ENCODE measurements at regions not wholly inside any gene's neighbourhood (a gene's known extent, or its start where the extent isn't known, plus 50 kb on each side); places are given as distances from the start of the nearest gene placed in this dataset.
A peak's percentile ranks its signal among the peaks of the same experiment; 100 is the strongest.
"Not testable (repeated sequence)": the region's sequence is repeated elsewhere in the genome, so short reads cannot be mapped to it uniquely, and the experiment has no call there.

- in situ Hi-C loops (cut with HindIII; ENCODE audit: low pct_unique_long_range_greater_than_20kb, low sequenced_read_pairs): no loop called here
- DNase-seq (ENCODE audit: low read depth, low spot score): no peak
These were observed 347.7 kb downstream of the OTUD1 start for GRCh38 chr10:23786594-23786993.

GRCh38 chr10:23793577-23793976, 354.7 kb downstream of the OTUD1 start:
- in situ Hi-C loops (cut with HindIII; ENCODE audit: low pct_unique_long_range_greater_than_20kb, low sequenced_read_pairs): no loop called here
- no peak for DNase-seq (ENCODE audit: low read depth, low spot score)

- in situ Hi-C loops (cut with HindIII; ENCODE audit: low pct_unique_long_range_greater_than_20kb, low sequenced_read_pairs); DNase-seq (ENCODE audit: low read depth, low spot score): not testable (repeated sequence)
These were observed 358.6 kb downstream of the OTUD1 start for GRCh38 chr10:23797452-23797851.

- DNase-seq (ENCODE audit: low read depth, low spot score): no peak
- in situ Hi-C loops (cut with HindIII; ENCODE audit: low pct_unique_long_range_greater_than_20kb, low sequenced_read_pairs): no loop called here
These were observed 365.2 kb downstream of the OTUD1 start for GRCh38 chr10:23804125-23804524.

GRCh38 chr10:23813687-23814086, 374.8 kb downstream of the OTUD1 start:
- in situ Hi-C loops (cut with HindIII; ENCODE audit: low pct_unique_long_range_greater_than_20kb, low sequenced_read_pairs): no loop called here
- no peak for DNase-seq (ENCODE audit: low read depth, low spot score)

- no peak for DNase-seq (ENCODE audit: low read depth, low spot score)
- in situ Hi-C loops (cut with HindIII; ENCODE audit: low pct_unique_long_range_greater_than_20kb, low sequenced_read_pairs): no loop called here
These were observed 379.6 kb downstream of the OTUD1 start for GRCh38 chr10:23818484-23818883.

GRCh38 chr10:23820792-23821191, 381.9 kb downstream of the OTUD1 start:
- DNase-seq (ENCODE audit: low read depth, low spot score): no peak
- in situ Hi-C loops (cut with HindIII; ENCODE audit: low pct_unique_long_range_greater_than_20kb, low sequenced_read_pairs): no loop called here

- in situ Hi-C loops (cut with HindIII; ENCODE audit: low pct_unique_long_range_greater_than_20kb, low sequenced_read_pairs): no loop called here
- no peak for DNase-seq (ENCODE audit: low read depth, low spot score)
These were observed 384.1 kb upstream of the KIAA1217 start for GRCh38 chr10:23824822-23825221.

GRCh38 chr10:23826421-23826820, 382.5 kb upstream of the KIAA1217 start:
- peak; percentile 20 for DNase-seq (ENCODE audit: low read depth, low spot score)
- in situ Hi-C loops (cut with HindIII; ENCODE audit: low pct_unique_long_range_greater_than_20kb, low sequenced_read_pairs): no loop called here

- no peak for DNase-seq (ENCODE audit: low read depth, low spot score)
- in situ Hi-C loops (cut with HindIII; ENCODE audit: low pct_unique_long_range_greater_than_20kb, low sequenced_read_pairs): no loop called here
These were observed 379.4 kb upstream of the KIAA1217 start for GRCh38 chr10:23829556-23829955.

GRCh38 chr10:23834091-23834490, 374.8 kb upstream of the KIAA1217 start:
- in situ Hi-C loops (cut with HindIII; ENCODE audit: low pct_unique_long_range_greater_than_20kb, low sequenced_read_pairs): no loop called here
- DNase-seq (ENCODE audit: low read depth, low spot score): no peak

- no peak for DNase-seq (ENCODE audit: low read depth, low spot score)
- in situ Hi-C loops (cut with HindIII; ENCODE audit: low pct_unique_long_range_greater_than_20kb, low sequenced_read_pairs): no loop called here
These were observed 358.3 kb upstream of the KIAA1217 start for GRCh38 chr10:23850631-23851030.

- no peak for DNase-seq (ENCODE audit: low read depth, low spot score)
- in situ Hi-C loops (cut with HindIII; ENCODE audit: low pct_unique_long_range_greater_than_20kb, low sequenced_read_pairs): no loop called here
These were observed 349.3 kb upstream of the KIAA1217 start for GRCh38 chr10:23859598-23859997.

- DNase-seq (ENCODE audit: low read depth, low spot score): peak; percentile 4
- in situ Hi-C loops (cut with HindIII; ENCODE audit: low pct_unique_long_range_greater_than_20kb, low sequenced_read_pairs): no loop called here
These were observed 344.2 kb upstream of the KIAA1217 start for GRCh38 chr10:23864631-23865147.

- in situ Hi-C loops (cut with HindIII; ENCODE audit: low pct_unique_long_range_greater_than_20kb, low sequenced_read_pairs); DNase-seq (ENCODE audit: low read depth, low spot score): not testable (repeated sequence)
These were observed 342.0 kb upstream of the KIAA1217 start for GRCh38 chr10:23866985-23867384.

- DNase-seq (ENCODE audit: low read depth, low spot score): no peak
- in situ Hi-C loops (cut with HindIII; ENCODE audit: low pct_unique_long_range_greater_than_20kb, low sequenced_read_pairs): no loop called here
These were observed 340.8 kb upstream of the KIAA1217 start for GRCh38 chr10:23868121-23868520.

- no peak for DNase-seq (ENCODE audit: low read depth, low spot score)
- in situ Hi-C loops (cut with HindIII; ENCODE audit: low pct_unique_long_range_greater_than_20kb, low sequenced_read_pairs): no loop called here
These were observed 339.4 kb upstream of the KIAA1217 start for GRCh38 chr10:23869548-23869947.

GRCh38 chr10:23869996-23870395, 338.9 kb upstream of the KIAA1217 start:
- in situ Hi-C loops (cut with HindIII; ENCODE audit: low pct_unique_long_range_greater_than_20kb, low sequenced_read_pairs): no loop called here
- DNase-seq (ENCODE audit: low read depth, low spot score): no peak

GRCh38 chr10:23870651-23871610, 338.0 kb upstream of the KIAA1217 start:
- in situ Hi-C loops (cut with HindIII; ENCODE audit: low pct_unique_long_range_greater_than_20kb, low sequenced_read_pairs): no loop called here
- DNase-seq (ENCODE audit: low read depth, low spot score): no peak
